ENCODE measurements at regions not wholly inside any gene's neighbourhood (a gene's known extent, or its start where the extent isn't known, plus 50 kb on each side); places are given as distances from the start of the nearest gene placed in this dataset.

DNA sequence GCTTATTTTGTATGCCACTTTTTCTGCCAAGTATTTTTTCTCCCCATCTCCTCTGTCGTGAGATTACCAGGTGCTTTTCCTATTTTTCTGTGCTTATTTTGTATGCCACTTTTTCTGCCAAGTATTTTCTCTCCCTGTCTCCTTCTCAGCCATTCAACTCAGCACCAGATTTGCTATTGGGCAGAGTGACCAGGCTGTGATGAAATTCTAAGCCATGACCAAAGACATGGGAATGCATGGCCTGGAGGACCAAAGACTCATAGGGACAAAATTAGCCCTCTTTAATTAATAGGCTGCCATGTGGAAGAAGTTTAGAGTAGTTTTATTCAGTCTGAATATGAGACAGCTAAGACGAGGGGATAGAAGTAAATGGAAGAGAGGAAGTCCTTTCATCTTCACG lies 257.4 kb downstream of the SQOR start:
- Histone ChIP-seq H3K27me3 (no peaks in the 10 kb centered on the region), H3K4me3 (no peak overlapping the region), H3K4me1 (ENCODE audit: low read depth) (no peaks in the 10 kb centered on the region), H3K27ac (no peak overlapping the region), H3K36me3 (no peaks in the 10 kb centered on the region), H3K9me3 (ENCODE audit: low read depth) (no peaks in the 10 kb centered on the region)
- no peak for DNase-seq (ENCODE audit: low read depth in 1 of 2, low spot score in 1 of 2)
- TF ChIP-seq, protein P1, sequence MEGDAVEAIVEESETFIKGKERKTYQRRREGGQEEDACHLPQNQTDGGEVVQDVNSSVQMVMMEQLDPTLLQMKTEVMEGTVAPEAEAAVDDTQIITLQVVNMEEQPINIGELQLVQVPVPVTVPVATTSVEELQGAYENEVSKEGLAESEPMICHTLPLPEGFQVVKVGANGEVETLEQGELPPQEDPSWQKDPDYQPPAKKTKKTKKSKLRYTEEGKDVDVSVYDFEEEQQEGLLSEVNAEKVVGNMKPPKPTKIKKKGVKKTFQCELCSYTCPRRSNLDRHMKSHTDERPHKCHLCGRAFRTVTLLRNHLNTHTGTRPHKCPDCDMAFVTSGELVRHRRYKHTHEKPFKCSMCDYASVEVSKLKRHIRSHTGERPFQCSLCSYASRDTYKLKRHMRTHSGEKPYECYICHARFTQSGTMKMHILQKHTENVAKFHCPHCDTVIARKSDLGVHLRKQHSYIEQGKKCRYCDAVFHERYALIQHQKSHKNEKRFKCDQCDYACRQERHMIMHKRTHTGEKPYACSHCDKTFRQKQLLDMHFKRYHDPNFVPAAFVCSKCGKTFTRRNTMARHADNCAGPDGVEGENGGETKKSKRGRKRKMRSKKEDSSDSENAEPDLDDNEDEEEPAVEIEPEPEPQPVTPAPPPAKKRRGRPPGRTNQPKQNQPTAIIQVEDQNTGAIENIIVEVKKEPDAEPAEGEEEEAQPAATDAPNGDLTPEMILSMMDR (IDR thresholded peaks at IDR 0.05; ENCODE audit: low read depth, low read length), result no peak

DNA sequence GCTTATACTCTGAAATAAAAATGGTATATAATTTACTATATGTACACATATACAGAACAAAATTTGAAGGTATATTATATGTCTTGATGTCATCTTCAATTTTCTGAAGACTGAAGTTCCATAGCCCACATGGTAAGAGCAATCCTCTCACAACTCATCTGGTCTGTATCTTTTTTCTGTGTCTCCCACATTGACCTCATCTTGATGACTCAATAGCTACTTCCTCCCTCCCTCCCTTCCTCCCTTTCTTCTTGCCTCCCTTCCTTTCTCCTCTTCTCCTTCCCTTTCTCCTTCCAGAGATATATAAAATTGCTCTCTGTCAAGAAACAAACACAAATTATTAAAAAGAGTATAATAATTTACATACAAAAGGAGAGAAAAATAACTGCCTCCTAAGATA lies 268.5 kb downstream of the SQOR start:
- Histone ChIP-seq H3K4me3 (no peak overlapping the region), H3K36me3 (no peaks in the 10 kb centered on the region), H3K27ac (no peak overlapping the region), H3K27me3 (no peaks in the 10 kb centered on the region), H3K9me3 (ENCODE audit: low read depth) (no peaks in the 10 kb centered on the region), H3K4me1 (ENCODE audit: low read depth) (no peaks in the 10 kb centered on the region)
- DNase-seq (ENCODE audit: low read depth in 1 of 2, low spot score in 1 of 2), result peak in 1 of 2 donors; percentile 2
- TF ChIP-seq, protein P1 (IDR thresholded peaks at IDR 0.05; ENCODE audit: low read depth, low read length), result no peak

DNA sequence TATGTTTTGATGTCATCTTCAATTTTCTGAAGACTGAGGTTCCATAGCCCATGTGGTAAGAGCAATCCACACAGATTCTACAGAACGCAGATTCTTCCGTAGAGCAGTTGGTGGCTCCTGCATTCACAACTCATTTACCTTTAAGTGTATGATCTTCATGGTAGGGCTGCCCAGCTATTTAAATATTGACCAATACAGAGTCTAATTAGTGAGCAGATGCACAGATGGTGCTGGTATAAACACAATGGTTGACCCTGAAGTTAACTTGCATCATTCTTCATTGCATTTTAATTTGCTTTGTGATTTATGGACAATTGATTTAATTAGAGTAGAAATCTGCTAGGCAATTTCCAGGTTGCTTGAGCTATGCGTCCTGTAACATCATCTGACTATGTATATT lies 269.2 kb downstream of the SQOR start:
- TF ChIP-seq, protein P1 (IDR thresholded peaks at IDR 0.05; ENCODE audit: low read depth, low read length), result no peak

DNA sequence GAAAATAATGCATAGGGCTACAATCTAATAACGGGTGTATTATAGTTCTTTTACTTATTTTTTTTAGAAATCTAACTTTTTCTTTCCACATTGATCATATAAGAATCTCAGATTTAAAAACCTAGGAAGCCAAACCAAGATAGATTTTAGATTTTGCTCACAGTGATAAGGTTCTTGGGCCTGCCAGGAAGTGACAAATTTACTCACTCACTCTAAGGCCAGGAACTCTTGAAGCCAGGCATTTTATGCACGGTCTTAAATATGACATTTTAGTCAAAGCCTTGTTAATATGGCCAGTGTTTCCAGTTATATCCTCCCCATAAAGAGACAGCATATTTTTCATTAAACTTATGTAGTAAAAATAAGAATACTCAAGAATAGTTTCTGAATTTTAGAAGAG lies 271.4 kb downstream of the SQOR start:
- Histone ChIP-seq H3K4me1 (ENCODE audit: low read depth) (no peaks in the 10 kb centered on the region), H3K4me3 (no peak overlapping the region), H3K36me3 (no peaks in the 10 kb centered on the region), H3K27me3 (no peaks in the 10 kb centered on the region), H3K9me3 (ENCODE audit: low read depth) (no peaks in the 10 kb centered on the region), H3K27ac (no peak overlapping the region)
- DNase-seq (ENCODE audit: low read depth in 1 of 2, low spot score in 1 of 2), result no peak
- TF ChIP-seq, protein P1 (IDR thresholded peaks at IDR 0.05; ENCODE audit: low read depth, low read length), result no peak

More for the DNA sequence above, 269.2 kb downstream of the SQOR start:
- no peak overlapping the region for H3K4me3 ChIP-seq
- H3K4me1 ChIP-seq (ENCODE audit: low read depth), result no peaks in the 10 kb centered on the region
- no peaks in the 10 kb centered on the region for H3K36me3 ChIP-seq
- H3K27me3 ChIP-seq, result no peaks in the 10 kb centered on the region
- H3K27ac ChIP-seq, result no peak overlapping the region
- H3K9me3 ChIP-seq (ENCODE audit: low read depth), result no peaks in the 10 kb centered on the region
- DNase-seq (ENCODE audit: low read depth in 1 of 2, low spot score in 1 of 2), result no peak

DNA sequence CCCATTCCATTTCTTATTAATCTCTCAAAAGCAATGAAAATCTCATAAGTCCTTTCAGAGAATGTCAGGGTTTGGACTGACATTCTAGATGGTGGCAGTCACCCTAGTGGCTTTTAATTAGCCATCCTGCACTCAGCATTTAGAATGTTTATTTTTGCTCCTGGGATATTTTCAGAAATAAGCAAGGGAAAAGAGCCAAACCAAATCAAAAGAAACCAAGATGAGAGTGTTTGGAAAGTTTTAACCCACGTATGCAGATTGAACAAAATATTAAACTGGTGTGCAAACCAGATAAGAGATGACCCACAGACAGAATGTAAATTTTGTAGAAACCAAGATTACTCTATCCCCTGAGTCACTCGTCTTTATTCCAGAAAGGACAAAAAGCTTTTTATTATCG lies 275.8 kb downstream of the SQOR start:
- H3K27me3 ChIP-seq, result no peaks in the 10 kb centered on the region
- TF ChIP-seq, protein P1 (IDR thresholded peaks at IDR 0.05; ENCODE audit: low read depth, low read length), result no peak
- H3K9me3 ChIP-seq (ENCODE audit: low read depth), result no peaks in the 10 kb centered on the region
- no peak for DNase-seq (ENCODE audit: low read depth in 1 of 2, low spot score in 1 of 2)
- no peaks in the 10 kb centered on the region for H3K36me3 ChIP-seq
- H3K4me3 ChIP-seq, result no peak overlapping the region
- H3K27ac ChIP-seq, result no peak overlapping the region
- no peaks in the 10 kb centered on the region for H3K4me1 ChIP-seq (ENCODE audit: low read depth)

DNA sequence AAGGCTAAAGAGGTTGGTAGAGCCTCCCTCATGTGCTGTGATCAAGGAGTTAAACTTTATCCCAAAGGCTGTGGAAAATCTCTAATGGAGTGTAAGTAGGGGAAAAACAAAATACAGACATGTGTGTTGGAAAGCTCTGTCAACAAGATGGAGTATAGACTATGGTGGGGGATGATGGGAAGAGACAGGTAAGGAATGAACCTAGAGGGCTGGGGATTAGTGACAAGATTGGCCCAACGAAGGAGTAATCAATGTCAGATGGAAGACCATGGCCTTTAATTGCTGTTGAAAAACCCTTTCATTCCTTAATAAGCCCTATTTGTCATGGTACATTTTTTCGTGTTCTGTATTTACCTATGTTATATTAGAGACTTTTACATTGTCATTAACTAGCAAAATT lies 278.6 kb downstream of the SQOR start:
- no peak overlapping the region for H3K4me3 ChIP-seq
- no peak overlapping the region for H3K27ac ChIP-seq
- H3K27me3 ChIP-seq, result no peaks in the 10 kb centered on the region
- TF ChIP-seq, protein P1 (IDR thresholded peaks at IDR 0.05; ENCODE audit: low read depth, low read length), result no peak
- no peak for DNase-seq (ENCODE audit: low read depth in 1 of 2, low spot score in 1 of 2)
- no peaks in the 10 kb centered on the region for H3K9me3 ChIP-seq (ENCODE audit: low read depth)
- no peaks in the 10 kb centered on the region for H3K36me3 ChIP-seq
- no peaks in the 10 kb centered on the region for H3K4me1 ChIP-seq (ENCODE audit: low read depth)
